Astrocyte (in vitro differentiated cells and primary cell): ENCODE measurements at regions not wholly inside any gene's neighbourhood (a gene's known extent, or its start where the extent isn't known, plus 50 kb on each side); places are given as distances from the start of the nearest gene placed in this dataset.

Experiments used
- CTCF ChIP-seq: IDR thresholded peaks from 2 replicates; pipeline ENCODE4 v1.5.1; 2011; ENCODE audit warnings: low read depth, mild to moderate bottlenecking, inconsistent platforms, low read length, moderate library complexity; ENCODE audit not compliant: insufficient read depth
- EZH2 ChIP-seq: IDR thresholded peaks from 2 replicates; pipeline ENCODE4 v1.6.1; 2012; ENCODE audit warnings: mild to moderate bottlenecking, low read length, inconsistent platforms; ENCODE audit not compliant: insufficient read depth

GRCh38 chr20:48090314-48090713, 305.0 kb upstream of the SULF2 start:
- TF ChIP-seq CTCF (no peak), EZH2 (no peak)
